ENCODE measurements at regions not wholly inside any gene's neighbourhood (a gene's known extent, or its start where the extent isn't known, plus 50 kb on each side); places are given as distances from the start of the nearest gene placed in this dataset.

GRCh38 chr5:71892641-71893365, 173.7 kb downstream of the CARTPT start:
- Mint-ChIP-seq H3K27ac (no peak overlapping the region), H3K4me1 (peaks cover 0 to 2% of the 10 kb centered on the region in 2 donors), H3K36me3 (no peaks in the 10 kb centered on the region), H3K27me3 (peaks cover 28 to 32% of the 10 kb centered on the region in 2 donors), H3K4me3 (no peak overlapping the region), H3K9me3 (peaks cover 6 to 11% of the 10 kb centered on the region in 2 donors)
- DNase-seq (no peak), ATAC-seq (replicated peaks) (no peak)

GRCh38 chr5:71893451-71893850, 174.4 kb downstream of the CARTPT start:
- peaks cover 4 to 7% of the 10 kb centered on the region in 2 donors for H3K9me3 Mint-ChIP-seq
- H3K4me1 Mint-ChIP-seq, result peaks cover 0 to 2% of the 10 kb centered on the region in 2 donors
- no peak for ATAC-seq (replicated peaks)
- H3K36me3 Mint-ChIP-seq, result no peaks in the 10 kb centered on the region
- DNase-seq, result no peak
- H3K27me3 Mint-ChIP-seq, result peaks cover 28 to 29% of the 10 kb centered on the region in 2 donors
- H3K4me3 Mint-ChIP-seq, result no peak overlapping the region
- no peak overlapping the region for H3K27ac Mint-ChIP-seq

- no peaks in the 10 kb centered on the region for H3K36me3 Mint-ChIP-seq
- peaks cover 25 to 28% of the 10 kb centered on the region in 2 donors for H3K27me3 Mint-ChIP-seq
- H3K27ac Mint-ChIP-seq, result no peak overlapping the region
- peaks cover 3 to 7% of the 10 kb centered on the region in 2 donors for H3K9me3 Mint-ChIP-seq
- no peak overlapping the region for H3K4me3 Mint-ChIP-seq
- H3K4me1 Mint-ChIP-seq, result peaks cover 0 to 2% of the 10 kb centered on the region in 2 donors
- ATAC-seq (replicated peaks), result no peak
- DNase-seq, result no peak
Observed at GRCh38 chr5:71894091-71894490, 175.0 kb downstream of the CARTPT start.

- ATAC-seq (replicated peaks) (no peak), DNase-seq (no peak)
- no peak overlapping the region for H3K4me3 Mint-ChIP-seq
- peaks cover 0 to 3% of the 10 kb centered on the region in 2 donors for H3K9me3 Mint-ChIP-seq
- H3K36me3 Mint-ChIP-seq, result no peaks in the 10 kb centered on the region
- peaks cover 12 to 19% of the 10 kb centered on the region in 2 donors for H3K27me3 Mint-ChIP-seq
- peaks cover 0 to 2% of the 10 kb centered on the region in 2 donors for H3K4me1 Mint-ChIP-seq
- H3K27ac Mint-ChIP-seq, result no peak overlapping the region
Observed at GRCh38 chr5:71895546-71895945, 176.5 kb downstream of the CARTPT start.

- H3K4me3 Mint-ChIP-seq, result no peak overlapping the region
- no peak overlapping the region for H3K27ac Mint-ChIP-seq
- ATAC-seq (replicated peaks) (no peak), DNase-seq (no peak)
- H3K27me3 Mint-ChIP-seq, result peaks cover 3 to 12% of the 10 kb centered on the region in 2 donors
- peaks cover 0 to 2% of the 10 kb centered on the region in 2 donors for H3K4me1 Mint-ChIP-seq
- H3K36me3 Mint-ChIP-seq, result no peaks in the 10 kb centered on the region
- H3K9me3 Mint-ChIP-seq, result peaks cover 0 to 2% of the 10 kb centered on the region in 2 donors
Observed at GRCh38 chr5:71899865-71900342, 180.8 kb downstream of the CARTPT start.

GRCh38 chr5:71903808-71904207, 184.7 kb downstream of the CARTPT start:
- DNase-seq (no peak), ATAC-seq (replicated peaks) (no peak)
- H3K4me3 Mint-ChIP-seq, result no peak overlapping the region
- peaks cover 2 to 3% of the 10 kb centered on the region in 2 donors for H3K9me3 Mint-ChIP-seq
- no peaks in the 10 kb centered on the region for H3K4me1 Mint-ChIP-seq
- H3K36me3 Mint-ChIP-seq, result no peaks in the 10 kb centered on the region
- H3K27me3 Mint-ChIP-seq, result peaks cover 0 to 12% of the 10 kb centered on the region in 2 donors
- no peak overlapping the region for H3K27ac Mint-ChIP-seq

GRCh38 chr5:71904852-71905251, 185.8 kb downstream of the CARTPT start:
- Mint-ChIP-seq H3K36me3 (no peaks in the 10 kb centered on the region), H3K9me3 (peaks cover 2 to 3% of the 10 kb centered on the region in 2 donors), H3K27me3 (peaks cover 0 to 12% of the 10 kb centered on the region in 2 donors), H3K4me1 (no peaks in the 10 kb centered on the region), H3K27ac (no peak overlapping the region), H3K4me3 (no peak overlapping the region)
- DNase-seq (no peak), ATAC-seq (replicated peaks) (no peak)

- peaks cover 0 to 8% of the 10 kb centered on the region in 2 donors for H3K27me3 Mint-ChIP-seq
- H3K4me3 Mint-ChIP-seq, result no peak overlapping the region
- H3K4me1 Mint-ChIP-seq, result no peaks in the 10 kb centered on the region
- H3K36me3 Mint-ChIP-seq, result no peaks in the 10 kb centered on the region
- peaks cover 2 to 3% of the 10 kb centered on the region in 2 donors for H3K9me3 Mint-ChIP-seq
- H3K27ac Mint-ChIP-seq, result no peak overlapping the region
- DNase-seq (no peak), ATAC-seq (replicated peaks) (no peak)
Observed at GRCh38 chr5:71905834-71906711, 187.0 kb downstream of the CARTPT start.

- Mint-ChIP-seq H3K27ac (no peak overlapping the region), H3K9me3 (peaks cover 2 to 3% of the 10 kb centered on the region in 2 donors), H3K4me1 (no peaks in the 10 kb centered on the region), H3K27me3 (peaks cover 0 to 8% of the 10 kb centered on the region in 2 donors), H3K36me3 (no peaks in the 10 kb centered on the region), H3K4me3 (no peak overlapping the region)
- ATAC-seq (replicated peaks) (no peak), DNase-seq (no peak)
Observed at GRCh38 chr5:71907001-71907588, 188.0 kb downstream of the CARTPT start.

- H3K4me1 Mint-ChIP-seq, result no peaks in the 10 kb centered on the region
- no peak overlapping the region for H3K4me3 Mint-ChIP-seq
- ATAC-seq (replicated peaks) (no peak), DNase-seq (no peak)
- peaks cover 2 to 3% of the 10 kb centered on the region in 2 donors for H3K9me3 Mint-ChIP-seq
- no peak overlapping the region for H3K27ac Mint-ChIP-seq
- H3K27me3 Mint-ChIP-seq, result peaks cover 0 to 4% of the 10 kb centered on the region in 2 donors
- no peaks in the 10 kb centered on the region for H3K36me3 Mint-ChIP-seq
Observed at GRCh38 chr5:71907608-71908145, 188.6 kb downstream of the CARTPT start.

GRCh38 chr5:71910741-71911140, 191.7 kb downstream of the CARTPT start:
- H3K4me1 Mint-ChIP-seq, result no peaks in the 10 kb centered on the region
- H3K4me3 Mint-ChIP-seq, result no peak overlapping the region
- peaks cover 0 to 1% of the 10 kb centered on the region in 2 donors for H3K27me3 Mint-ChIP-seq
- H3K27ac Mint-ChIP-seq, result no peak overlapping the region
- H3K9me3 Mint-ChIP-seq, result peaks cover 1 to 3% of the 10 kb centered on the region in 2 donors
- H3K36me3 Mint-ChIP-seq, result no peaks in the 10 kb centered on the region
- DNase-seq, result no peak
- ATAC-seq (replicated peaks), result no peak

GRCh38 chr5:71912021-71912420, 192.9 kb downstream of the CARTPT start:
- ATAC-seq (replicated peaks) (no peak), DNase-seq (no peak)
- H3K27ac Mint-ChIP-seq, result no peak overlapping the region
- H3K4me1 Mint-ChIP-seq, result no peaks in the 10 kb centered on the region
- peaks cover 4 to 7% of the 10 kb centered on the region in 2 donors for H3K27me3 Mint-ChIP-seq
- H3K4me3 Mint-ChIP-seq, result no peak overlapping the region
- peaks cover 0 to 2% of the 10 kb centered on the region in 2 donors for H3K36me3 Mint-ChIP-seq
- H3K9me3 Mint-ChIP-seq, result peaks cover 4 to 6% of the 10 kb centered on the region in 2 donors

GRCh38 chr5:71914281-71914680, 193.0 kb upstream of the MAP1B start:
- DNase-seq (no peak), ATAC-seq (replicated peaks) (no peak)
- no peak overlapping the region for H3K27ac Mint-ChIP-seq
- no peaks in the 10 kb centered on the region for H3K4me1 Mint-ChIP-seq
- H3K27me3 Mint-ChIP-seq, result peaks cover 4 to 7% of the 10 kb centered on the region in 2 donors
- H3K36me3 Mint-ChIP-seq, result peaks cover 0 to 2% of the 10 kb centered on the region in 2 donors
- H3K4me3 Mint-ChIP-seq, result no peak overlapping the region
- peaks cover 8% of the 10 kb centered on the region in 2 donors for H3K9me3 Mint-ChIP-seq

- H3K4me3 Mint-ChIP-seq, result no peak overlapping the region
- peaks cover 15 to 16% of the 10 kb centered on the region in 2 donors for H3K27me3 Mint-ChIP-seq
- no peak overlapping the region for H3K27ac Mint-ChIP-seq
- H3K36me3 Mint-ChIP-seq, result no peaks in the 10 kb centered on the region
- no peaks in the 10 kb centered on the region for H3K4me1 Mint-ChIP-seq
- peaks cover 6 to 11% of the 10 kb centered on the region in 2 donors for H3K9me3 Mint-ChIP-seq
- ATAC-seq (replicated peaks), result no peak
- no peak for DNase-seq
Observed at GRCh38 chr5:71922584-71923106, 184.6 kb upstream of the MAP1B start.
